Fibroblast of peridontal ligament (primary cell): ENCODE measurements at regions not wholly inside any gene's neighbourhood (a gene's known extent, or its start where the extent isn't known, plus 50 kb on each side); places are given as distances from the start of the nearest gene placed in this dataset.
A peak's percentile ranks its signal among the peaks of the same experiment; 100 is the strongest.
"Not testable (repeated sequence)": the region's sequence is repeated elsewhere in the genome, so short reads cannot be mapped to it uniquely, and the experiment has no call there.

ENCODE experiments used
- DNase-seq: peaks from one replicate; pipeline ENCODE4 v3.0.0-alpha.2; 2010; ENCODE audit errors: extremely low read depth

DNA sequence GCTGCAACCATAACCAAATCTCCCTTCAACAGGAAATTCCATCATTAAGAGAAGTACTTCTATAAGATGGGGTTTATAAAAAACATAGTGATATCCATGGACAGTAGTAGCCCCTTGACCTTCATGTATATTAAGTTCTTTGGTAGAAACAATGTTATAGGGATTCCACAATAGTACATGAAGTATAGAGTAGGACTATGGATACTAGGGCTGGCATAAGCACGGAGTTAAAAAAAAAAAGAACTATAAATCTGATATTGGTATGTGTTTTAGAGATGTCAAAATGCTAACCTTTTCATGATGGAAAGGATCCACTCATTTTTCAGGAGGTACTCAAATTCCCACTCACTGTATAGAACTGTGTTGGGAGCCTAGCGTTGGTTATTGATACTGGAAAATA lies 337.6 kb downstream of the FGF10 start:
- no peak for DNase-seq

DNA sequence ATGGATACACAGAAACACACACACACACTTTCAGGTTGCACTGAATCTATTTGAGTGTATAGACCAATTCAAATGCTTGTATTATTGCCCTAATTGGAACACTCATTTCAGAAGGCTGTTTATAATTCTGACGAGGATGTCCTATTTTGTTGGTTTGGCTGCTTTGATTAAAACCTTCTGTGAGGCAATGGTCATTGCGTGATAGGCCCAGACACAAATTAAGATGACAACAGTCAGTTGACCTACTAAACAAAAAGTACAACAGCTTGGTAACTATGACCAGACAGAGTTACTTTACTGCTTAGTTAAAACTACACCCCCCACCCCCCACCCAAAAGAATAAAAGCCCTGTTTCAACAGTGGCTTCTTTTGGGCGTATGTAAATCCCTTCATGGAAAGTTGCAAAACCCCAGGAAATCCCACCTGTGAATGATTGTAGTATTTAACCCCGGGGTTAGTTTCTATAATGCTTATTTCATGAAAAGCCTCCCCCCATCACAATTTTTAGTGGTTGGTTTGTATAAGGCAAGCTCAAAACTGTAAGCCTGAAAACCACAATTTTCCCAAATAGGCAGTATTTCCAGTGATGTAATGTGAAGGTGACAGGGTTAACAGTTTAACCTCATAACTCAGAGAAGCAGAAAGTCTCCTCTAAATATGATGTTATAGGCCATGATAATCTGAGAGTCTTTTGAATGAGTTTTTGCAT lies 340.8 kb downstream of the FGF10 start:
- DNase-seq, result no peak

DNA sequence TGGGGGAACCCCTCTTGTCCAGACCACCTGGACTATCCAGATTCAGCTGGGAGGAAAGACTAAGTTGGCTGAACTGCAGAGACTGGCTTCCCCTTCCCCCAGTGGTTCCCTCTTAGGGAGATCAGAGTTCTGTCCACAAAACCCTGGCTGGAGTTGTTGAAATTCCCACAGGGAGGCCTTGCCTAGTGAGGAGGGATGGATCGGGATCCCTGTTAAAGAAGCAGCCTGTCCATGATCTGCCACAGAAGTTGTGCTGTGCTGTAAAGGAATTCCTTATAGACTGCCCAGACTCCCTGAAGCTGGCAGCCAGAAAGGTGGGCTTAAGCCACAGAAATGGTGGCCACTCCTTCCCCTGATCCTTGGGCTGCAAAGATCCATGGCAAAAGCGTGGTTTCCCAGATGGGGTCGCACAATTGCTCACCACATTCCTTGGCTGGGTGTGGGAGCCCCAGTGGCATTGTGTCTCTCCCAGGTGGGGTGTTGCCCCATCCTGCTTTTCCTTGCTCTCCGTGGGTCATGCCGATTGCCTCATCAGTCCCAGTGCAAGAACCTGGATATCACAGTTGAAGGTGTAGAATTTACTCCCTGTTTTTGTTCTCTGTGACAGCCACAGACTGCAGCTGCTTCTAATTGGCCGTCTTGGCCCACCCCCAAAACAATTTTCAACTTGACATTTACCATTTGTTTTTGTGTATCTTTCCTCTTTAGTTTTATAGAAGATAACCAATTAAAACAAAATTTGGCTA lies 342.4 kb downstream of the FGF10 start:
- no peak for DNase-seq

DNA sequence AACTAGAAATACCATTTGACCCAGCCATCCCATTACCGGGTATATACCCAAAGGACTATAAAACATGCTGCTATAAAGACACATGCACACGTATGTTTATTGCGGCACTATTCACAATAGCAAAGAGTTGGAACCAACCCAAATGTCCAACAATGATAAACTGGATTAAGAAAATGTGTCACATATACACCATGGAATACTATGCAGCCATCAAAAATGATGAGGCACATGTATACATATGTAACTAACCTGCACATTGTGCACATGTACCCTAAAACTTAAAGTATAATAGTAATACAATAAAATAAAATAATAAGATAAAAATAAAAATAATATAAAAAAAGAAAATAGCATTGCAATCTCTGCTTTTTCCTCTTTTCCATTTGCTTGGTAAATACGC lies 344.7 kb downstream of the FGF10 start:
- DNase-seq, result not testable (repeated sequence)

DNA sequence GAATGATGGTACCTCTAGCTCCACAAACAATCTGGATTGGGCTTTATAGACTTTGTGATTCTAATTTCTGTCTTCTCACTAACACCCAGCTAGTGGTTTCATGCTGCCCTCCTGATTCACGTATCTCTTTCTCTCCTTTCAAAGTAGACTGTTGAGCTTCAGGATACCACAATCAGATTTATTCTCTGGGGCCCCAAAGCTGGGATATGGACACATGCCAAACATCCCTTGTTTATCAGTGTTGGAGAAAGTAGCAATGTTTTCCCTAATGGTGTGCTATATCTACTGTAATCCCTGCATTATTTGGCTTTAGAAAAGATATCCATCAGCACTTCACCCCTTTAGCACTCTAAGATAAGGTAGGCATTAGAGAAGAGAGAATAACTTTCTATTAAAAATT lies 361.0 kb downstream of the FGF10 start:
- no peak for DNase-seq

DNA sequence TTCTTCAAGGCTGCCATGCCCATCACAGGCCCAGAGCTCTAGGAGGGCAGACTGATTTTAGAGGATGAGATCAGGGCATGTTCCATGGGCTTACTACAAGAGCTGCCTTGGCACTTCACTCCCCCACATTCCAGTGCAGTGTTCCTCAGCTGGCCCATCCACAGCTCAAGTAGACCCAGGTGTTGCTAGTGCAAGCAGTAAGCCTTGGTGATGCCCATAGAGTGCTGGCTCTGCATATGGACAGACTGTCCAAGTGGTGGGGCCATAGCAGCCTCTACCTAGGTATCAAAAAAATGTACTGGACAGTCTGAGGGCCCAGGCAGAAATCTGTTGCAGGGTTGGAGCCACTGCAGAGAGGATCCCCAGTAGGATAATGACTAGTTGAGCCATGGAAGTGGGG lies 366.6 kb downstream of the FGF10 start:
- no peak for DNase-seq

DNA sequence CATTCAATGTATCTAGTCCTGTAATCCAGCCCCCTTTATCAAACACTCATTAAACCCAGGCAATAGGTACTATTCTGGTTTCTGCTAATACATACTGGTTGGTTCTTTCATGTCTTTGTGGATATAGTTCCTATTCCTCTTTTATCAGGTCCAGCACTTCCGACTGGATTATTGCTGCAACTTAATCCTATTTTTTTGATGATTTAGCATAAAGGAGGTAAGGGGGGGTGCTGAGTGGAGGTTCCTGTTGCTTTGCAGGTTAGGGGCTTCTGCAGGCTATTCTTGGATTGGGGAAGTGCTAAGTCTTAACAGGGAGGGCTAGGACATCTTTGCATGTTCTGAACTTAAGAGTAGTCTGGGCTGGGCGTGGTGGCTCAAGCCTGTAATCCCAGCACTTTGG lies 377.7 kb downstream of the FGF10 start:
- DNase-seq, result no peak

DNA sequence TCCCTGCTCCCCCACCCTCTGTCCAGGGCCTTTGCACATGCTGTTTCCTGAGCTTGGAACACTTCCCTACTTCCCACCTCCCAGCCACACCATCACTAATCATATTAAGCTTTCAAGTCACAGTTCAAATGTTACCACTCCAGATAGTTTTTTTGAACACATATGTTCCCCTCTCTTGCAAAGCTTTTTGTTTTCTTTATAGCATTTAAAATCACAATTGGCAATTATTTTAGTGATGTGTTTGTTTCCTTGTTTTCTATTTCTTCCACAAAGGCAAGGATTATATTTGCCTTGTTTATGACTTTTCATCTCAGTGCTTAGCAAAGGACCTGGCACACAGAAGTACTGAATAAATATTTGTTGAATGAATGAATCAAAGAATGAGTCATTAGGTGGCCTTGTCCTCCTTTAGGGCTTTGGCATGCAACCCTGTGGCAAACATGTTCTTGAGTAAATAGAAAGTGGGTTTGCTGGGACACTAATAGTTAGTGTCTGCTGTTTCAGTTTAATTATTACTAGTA lies 386.8 kb downstream of the FGF10 start:
- DNase-seq, result no peak

DNA sequence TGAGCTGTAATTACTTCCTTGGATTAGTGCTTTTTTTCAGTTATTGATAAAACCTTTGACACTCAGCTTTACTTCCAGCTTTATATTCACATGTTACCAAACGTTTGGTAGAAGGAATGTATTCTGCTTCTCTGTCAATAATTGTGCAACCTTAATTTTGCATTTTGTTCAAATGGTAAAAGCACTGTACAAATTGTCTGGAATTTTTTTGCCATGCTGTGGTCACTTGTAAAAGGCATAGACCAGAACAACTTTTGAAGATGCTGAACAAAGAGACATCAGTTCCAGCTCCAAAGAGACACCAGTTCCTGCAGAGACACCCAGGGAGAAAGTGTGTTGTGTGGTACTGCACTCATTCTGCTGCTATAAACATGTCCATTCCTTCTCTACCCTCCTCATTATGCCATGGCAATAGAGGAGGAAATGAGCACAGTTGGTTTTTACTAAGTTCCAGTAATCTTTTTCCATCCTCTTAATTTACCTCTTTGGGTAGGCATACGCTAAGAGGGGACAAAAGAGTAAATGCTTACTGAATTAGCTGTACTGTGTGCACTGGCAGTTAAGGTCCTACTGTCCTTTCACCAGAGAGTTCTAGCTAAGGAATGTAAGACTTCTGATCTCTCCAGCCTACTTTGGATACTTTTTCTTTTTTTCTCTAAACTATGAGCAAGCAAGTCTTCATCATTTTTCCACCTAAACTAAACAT lies 387.4 kb downstream of the FGF10 start:
- DNase-seq, result no peak

DNA sequence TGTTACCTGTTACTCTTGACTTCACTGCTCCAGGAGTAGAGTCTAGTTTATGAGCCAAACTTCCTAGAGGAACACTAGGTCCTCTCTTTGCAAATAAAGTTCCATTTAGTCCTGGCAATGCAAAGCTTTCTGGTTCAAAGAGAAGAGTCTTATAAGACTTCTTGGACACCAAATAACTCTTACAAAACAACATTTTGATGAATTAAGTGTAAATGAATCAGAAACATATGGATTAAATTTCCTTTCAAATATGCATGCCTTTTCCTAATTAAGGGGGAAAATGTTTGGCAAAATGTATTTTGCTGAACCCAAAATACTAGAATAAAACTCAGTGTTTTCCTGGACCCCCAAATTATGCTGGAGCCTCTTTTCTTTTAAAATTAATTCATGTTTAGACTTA lies 388.0 kb downstream of the FGF10 start:
- DNase-seq, result no peak

DNA sequence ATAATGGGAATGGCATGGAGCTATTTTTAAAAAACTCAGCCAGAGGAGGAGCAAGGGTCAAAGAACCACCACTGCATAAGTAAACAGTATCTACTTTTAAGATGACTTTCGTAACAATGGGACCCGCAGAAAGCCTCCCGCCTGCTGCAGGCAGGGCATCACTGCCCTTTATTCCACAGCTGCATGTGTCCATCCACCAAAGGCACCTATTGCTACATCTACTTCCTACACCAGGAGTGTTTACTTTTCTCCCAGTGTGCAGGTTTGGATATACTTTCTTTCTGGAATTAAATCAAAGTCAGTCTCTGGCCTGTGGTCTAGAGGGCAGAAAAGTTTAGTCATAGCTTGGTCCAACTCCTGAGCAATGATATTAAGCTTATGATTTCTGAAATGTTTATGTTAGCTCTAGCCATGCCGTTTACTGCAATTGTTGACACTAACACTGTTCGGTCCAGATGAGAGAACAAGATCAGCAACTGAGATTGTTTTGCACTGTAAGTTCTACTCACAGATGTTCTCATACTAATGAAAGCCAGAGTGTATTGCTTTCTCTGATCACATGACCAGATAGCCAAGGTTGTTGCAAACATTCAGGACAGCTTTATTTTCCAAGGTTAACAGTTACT lies 391.5 kb downstream of the FGF10 start:
- peak; percentile 36 for DNase-seq

DNA sequence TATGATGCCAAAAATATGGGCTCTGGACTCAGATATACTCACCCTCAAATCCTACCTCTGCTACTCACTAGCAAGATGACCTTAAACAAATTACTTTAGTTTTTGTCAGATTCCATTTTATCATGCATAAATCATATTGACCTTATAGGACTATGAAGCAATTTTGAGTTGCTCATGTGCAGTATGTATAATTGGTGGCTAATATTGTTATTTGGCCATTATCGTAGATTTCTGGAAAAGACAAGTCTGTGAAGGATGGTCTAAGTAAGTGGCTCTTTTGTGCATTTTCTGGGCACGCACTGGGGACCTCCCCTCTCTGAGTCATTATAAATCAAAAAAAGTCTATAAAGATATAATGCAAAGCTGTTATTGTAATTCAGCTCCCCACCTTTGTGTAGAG lies 393.0 kb downstream of the FGF10 start:
- no peak for DNase-seq

DNA sequence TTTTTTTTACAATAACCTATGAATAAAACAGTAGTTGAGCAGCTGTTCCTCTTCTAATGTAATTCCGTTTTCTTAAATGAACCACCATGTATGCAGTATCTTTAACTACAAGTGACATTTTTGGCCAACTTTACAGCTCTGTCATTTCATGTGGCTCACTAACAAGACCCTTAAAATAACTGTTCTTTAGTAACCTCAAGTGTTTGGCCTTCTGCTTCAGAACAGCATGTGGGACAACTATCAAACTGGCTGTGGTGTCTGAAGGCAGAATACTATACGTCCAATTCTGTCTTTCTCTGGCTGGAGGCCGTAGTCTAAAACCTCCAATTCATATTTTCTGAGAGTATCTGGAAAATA lies 391.4 kb downstream of the NNT start:
- DNase-seq, result no peak

DNA sequence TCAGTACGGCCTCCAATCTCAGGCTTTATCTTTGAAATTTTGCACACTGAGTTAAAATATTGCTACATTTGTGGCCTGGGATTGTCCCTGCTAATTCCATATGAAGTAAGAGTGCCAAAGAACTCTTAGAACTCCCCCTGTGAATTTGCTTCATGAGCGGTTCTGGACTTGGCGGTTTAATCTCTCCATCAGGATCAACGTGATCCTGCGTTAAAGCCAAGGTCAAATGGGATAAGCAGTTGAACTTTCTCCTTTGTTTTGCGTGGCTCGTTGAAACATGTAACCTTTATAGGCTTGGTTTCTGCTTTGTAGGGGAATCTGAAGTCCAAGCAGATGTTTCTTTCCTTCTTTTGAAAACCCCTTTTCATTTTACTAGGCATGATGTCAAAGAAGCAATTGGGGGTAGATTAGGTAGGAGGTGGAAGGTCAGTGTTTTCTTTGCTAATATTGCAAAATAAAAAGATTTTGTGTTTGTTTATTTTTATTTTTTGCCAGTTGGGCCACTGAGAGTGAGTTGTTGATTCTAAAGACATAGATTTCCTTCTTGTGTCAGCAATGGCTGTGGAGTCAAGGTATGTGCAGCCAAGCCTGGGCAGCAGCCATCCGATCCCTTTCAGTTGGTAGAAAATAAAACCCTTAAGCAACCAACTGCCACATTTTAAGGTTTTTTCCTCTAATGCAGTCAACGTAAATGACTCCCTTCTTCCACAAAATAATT lies 390.8 kb downstream of the NNT start:
- DNase-seq, result no peak

DNA sequence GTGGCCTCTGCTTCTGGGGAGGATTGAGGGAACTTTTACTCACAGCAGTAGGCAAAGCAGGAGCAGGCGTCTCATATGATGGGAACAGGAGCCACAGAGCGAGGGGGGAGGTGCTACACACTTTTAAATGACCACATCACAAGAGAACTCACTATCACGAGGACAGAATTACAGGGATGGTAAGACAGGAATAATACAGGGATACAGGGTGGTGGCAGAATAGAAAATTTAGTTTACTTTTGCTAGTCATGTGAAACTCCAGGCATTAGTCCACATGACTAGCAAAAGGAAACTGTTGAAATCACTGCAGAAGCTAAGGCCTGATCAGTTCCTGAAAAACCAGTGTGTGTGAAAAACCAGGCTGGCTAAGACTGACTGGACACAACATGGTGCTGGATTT lies 382.4 kb downstream of the NNT start:
- DNase-seq, result no peak

DNA sequence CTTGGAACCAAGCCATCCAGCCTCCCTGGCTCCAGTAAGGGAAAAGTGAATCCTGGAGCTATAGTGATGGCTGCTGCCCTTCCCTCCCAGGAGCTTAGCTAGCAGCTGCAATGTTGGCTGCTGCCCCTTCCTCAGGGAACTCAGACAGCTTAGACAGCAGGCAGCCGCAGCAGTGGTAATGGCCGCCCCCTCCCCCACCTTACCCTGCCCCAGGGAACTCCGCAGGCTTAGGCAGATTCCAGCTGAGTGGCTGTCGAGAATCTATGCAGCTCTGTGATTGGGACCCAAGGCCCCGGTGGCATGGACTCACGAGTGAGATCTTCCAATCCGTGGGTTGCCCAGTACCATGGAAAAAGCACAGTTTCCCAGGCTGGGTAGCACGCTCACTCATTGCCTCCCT lies 378.6 kb downstream of the NNT start:
- no peak for DNase-seq

DNA sequence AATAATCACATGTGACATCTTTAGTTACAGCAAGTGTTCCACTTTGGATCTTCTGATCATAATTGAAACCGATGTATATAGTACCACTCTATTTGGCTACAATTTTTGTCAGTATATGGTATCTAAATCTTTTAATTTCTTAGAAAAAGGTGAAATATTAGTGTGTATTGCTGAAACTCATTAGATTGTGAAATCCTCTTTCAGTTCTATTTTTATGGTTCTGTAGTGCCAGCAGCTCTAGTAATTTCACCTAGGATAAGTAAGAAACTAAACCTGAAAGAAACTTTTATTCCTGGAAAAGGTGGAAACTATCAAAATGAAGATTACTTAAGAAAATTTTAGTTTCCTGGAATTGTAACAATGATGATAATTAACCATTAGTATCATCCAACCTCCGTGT lies 370.9 kb downstream of the NNT start:
- no peak for DNase-seq

DNA sequence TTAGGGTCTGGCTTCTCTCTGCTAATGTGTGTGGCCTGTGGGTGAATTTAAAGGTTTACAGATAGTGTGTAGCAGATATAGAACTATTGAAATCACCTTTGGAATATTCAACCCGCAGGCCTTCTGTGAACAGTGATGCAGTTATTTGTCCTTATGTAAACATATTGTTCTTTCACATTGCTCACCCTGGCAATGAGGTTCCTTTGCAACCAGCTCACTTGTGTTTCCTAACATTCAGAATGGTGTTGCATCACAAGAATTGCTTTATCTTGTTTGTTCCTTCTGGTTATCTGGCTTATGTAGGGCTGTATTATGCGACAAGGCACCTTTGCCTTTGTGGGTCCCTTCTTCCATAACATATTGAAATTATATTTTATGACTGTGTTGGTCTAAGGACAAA lies 370.3 kb downstream of the NNT start:
- DNase-seq, result no peak

DNA sequence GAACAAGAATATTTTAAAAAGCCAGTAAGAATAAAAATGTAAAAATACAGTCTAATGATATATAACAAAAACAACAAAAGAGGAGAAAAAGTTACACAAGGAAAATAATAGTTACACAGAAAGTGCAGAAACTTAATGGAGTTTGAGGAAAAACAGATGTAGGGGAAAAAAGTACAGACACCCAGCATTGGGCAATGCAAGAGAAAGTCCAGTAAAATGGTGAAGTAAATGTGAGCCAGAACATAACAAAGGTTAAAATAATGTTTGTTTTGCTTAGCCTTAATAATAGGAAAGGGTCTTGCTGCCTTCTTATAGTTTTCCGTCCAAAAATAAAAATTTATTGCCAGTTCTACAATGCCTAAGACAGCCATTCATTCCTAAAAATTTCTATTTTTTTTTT lies 364.2 kb downstream of the NNT start:
- DNase-seq, result no peak

DNA sequence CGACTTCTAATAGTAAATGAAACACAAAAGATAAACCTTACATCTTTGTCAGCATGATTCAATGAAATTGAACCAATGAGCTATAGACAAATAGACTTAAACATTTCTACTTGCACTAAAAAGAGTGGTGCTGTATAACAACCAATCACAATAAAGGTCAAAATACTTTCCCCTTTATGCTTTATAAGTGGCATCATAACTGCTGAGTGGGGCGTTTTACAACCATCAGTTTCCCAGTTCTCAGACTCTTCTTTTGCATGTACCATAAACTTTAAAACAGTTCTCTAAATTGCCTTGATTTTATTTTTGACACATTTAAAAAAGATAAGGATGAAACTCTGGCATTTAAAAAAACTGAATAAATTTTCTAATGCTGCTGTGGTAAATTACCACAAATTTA lies 356.2 kb downstream of the NNT start:
- no peak for DNase-seq

DNA sequence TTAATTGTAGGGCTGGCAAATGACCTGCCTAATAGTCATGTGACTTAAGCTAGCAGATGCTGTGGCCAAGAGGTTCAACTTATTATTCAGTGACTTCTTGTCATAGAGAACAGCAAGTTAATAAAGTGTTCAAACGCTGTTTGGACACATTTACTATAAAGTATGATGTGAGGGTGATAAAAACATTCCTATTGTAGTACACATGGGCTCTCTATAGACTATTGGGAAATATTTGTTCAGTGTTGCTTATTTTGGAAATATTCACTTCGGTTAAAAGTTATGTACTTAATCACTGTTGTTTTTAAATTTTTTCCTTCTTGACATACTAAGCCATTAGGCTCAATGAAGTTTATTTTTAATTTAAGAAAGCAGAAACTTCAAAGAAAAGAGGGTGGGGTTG lies 345.0 kb downstream of the NNT start:
- no peak for DNase-seq

DNA sequence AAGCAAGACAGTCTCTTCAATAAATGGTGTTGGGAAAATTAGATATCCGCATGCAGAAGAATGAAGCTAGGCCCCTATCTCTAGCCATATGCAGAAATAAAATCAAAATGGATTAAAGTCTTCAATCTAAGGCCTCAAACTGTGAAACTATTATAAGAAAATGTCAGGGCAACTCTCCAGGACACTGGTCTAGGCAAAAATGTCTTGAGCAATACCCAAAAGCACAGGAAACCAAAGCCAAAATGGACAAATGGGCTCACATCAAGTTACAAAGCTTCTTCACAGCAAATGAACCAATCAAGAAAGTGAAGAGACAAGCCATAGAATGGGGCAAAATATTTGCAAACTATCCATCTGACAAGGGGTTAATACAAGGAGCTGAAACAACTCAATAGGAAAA lies 338.8 kb downstream of the NNT start:
- DNase-seq, result no peak
